OCI-LY3 (cell line): ENCODE measurements at regions not wholly inside any gene's neighbourhood (a gene's known extent, or its start where the extent isn't known, plus 50 kb on each side); places are given as distances from the start of the nearest gene placed in this dataset.

Source experiments
- H2AFZ ChIP-seq: fragments of 200-600, 300-600 bp; shearing (Covaris generic); 2 replicates; pipeline ENCODE4 v1.6.0; 2014; ENCODE audit warnings: antibody characterized with exemption, low read depth, low read length
- H3K27ac ChIP-seq: fragments of 200-600, 300-600 bp; sonication (generic); 2 replicates; pipeline ENCODE4 v1.5.1; 2014; ENCODE audit warnings: mild to moderate bottlenecking, low read length, moderate library complexity, mixed read lengths
- H3K27me3 ChIP-seq: fragments of 200-600, 300-600 bp; sonication (generic); 2 replicates; pipeline ENCODE4 v1.6.1; 2014; ENCODE audit warnings: low read depth, low read length, mixed read lengths
- H3K36me3 ChIP-seq: fragments of 200-600, 300-600 bp; sonication (generic); replicated peaks from 2 replicates; pipeline ENCODE3; 2014; ENCODE audit warnings: low read depth, low read length, mixed read lengths
- H3K4me1 ChIP-seq: fragments of 300-600, 200-600 bp; sonication (generic); 2 replicates; pipeline ENCODE4 v1.6.1; 2014; ENCODE audit warnings: low read length, mixed read lengths
- H3K4me2 ChIP-seq: fragments of 200-600, 300-600 bp; sonication (generic); 2 replicates; pipeline ENCODE4 v1.6.1; 2014; ENCODE audit warnings: low read length, mixed read lengths
- H3K4me3 ChIP-seq: fragments of 300-600, 200-600 bp; sonication (generic); 2 replicates; pipeline ENCODE4 v1.5.1; 2014; ENCODE audit warnings: antibody characterized with exemption, mild to moderate bottlenecking, low read length, moderate library complexity
- H3K79me2 ChIP-seq: fragments of 300-600, 200-600 bp; shearing (Covaris generic); 2 replicates; pipeline ENCODE4 v1.6.1; 2014; ENCODE audit warnings: mild to moderate bottlenecking, low read length, mixed read lengths
- H3K9ac ChIP-seq: fragments of 300-600, 200-600 bp; shearing (Covaris generic); 2 replicates; pipeline ENCODE4 v1.6.0; 2014; ENCODE audit warnings: mild to moderate bottlenecking, low read length, moderate library complexity
- H3K9me3 ChIP-seq: fragments of 200-600, 300-600 bp; shearing (Covaris generic); 2 replicates; pipeline ENCODE4 v1.6.1; 2014; ENCODE audit warnings: low read length, mixed read lengths; ENCODE audit not compliant: insufficient read depth
- H4K20me1 ChIP-seq: fragments of 200-600, 300-600 bp; sonication (generic); 2 replicates; pipeline ENCODE4 v1.6.1; 2016; ENCODE audit warnings: low read length, mixed read lengths; ENCODE audit not compliant: insufficient read depth
- EZH2phosphoT487 ChIP-seq: fragments of 200-600 bp; shearing (Covaris generic); IDR thresholded peaks from 2 replicates; pipeline ENCODE4 v1.6.1; 2018; ENCODE audit warnings: antibody characterized with exemption, mixed run types, low read depth
- TF ChIP-seq, protein P1 (sequence below): fragments of 200-600, 300-600 bp; sonication (generic); IDR thresholded peaks from 2 replicates; pipeline ENCODE4 v1.5.1; 2014; ENCODE audit warnings: antibody characterized with exemption, low read length, low read depth

DNA sequence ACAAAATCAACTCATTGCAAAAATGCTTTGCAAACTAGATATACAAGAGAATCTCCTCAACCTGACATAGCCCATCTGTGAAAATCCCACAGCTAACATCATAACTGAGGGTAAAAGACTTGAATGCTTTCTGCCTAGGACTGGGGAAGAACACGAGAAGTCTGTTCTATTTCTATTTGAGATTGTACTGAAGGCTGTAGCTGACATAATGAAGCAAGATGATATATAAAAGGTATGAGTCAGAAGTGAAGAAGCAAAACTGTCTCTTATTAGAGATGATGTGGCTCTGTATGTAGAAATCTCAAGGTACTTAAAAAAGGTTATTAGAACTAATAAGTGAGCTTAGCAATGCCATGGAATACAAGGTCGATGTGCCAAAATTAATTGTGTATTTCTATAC lies 639.9 kb upstream of the PFKP start:
- Histone ChIP-seq H3K4me3 (no peak overlapping the region), H3K4me1 (no peaks in the 10 kb centered on the region), H3K27me3 (no peaks in the 10 kb centered on the region), H3K27ac (no peak overlapping the region), H3K79me2 (no peaks in the 10 kb centered on the region), H3K9ac (no peak overlapping the region), H3K36me3 (no peaks in the 10 kb centered on the region), H4K20me1 (no peaks in the 10 kb centered on the region), H3K4me2 (no peak overlapping the region), H3K9me3 (no peaks in the 10 kb centered on the region), H2AFZ (no peak overlapping the region)
- no peak for TF ChIP-seq EZH2phosphoT487
- TF ChIP-seq, protein P1, sequence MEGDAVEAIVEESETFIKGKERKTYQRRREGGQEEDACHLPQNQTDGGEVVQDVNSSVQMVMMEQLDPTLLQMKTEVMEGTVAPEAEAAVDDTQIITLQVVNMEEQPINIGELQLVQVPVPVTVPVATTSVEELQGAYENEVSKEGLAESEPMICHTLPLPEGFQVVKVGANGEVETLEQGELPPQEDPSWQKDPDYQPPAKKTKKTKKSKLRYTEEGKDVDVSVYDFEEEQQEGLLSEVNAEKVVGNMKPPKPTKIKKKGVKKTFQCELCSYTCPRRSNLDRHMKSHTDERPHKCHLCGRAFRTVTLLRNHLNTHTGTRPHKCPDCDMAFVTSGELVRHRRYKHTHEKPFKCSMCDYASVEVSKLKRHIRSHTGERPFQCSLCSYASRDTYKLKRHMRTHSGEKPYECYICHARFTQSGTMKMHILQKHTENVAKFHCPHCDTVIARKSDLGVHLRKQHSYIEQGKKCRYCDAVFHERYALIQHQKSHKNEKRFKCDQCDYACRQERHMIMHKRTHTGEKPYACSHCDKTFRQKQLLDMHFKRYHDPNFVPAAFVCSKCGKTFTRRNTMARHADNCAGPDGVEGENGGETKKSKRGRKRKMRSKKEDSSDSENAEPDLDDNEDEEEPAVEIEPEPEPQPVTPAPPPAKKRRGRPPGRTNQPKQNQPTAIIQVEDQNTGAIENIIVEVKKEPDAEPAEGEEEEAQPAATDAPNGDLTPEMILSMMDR = no peak

DNA sequence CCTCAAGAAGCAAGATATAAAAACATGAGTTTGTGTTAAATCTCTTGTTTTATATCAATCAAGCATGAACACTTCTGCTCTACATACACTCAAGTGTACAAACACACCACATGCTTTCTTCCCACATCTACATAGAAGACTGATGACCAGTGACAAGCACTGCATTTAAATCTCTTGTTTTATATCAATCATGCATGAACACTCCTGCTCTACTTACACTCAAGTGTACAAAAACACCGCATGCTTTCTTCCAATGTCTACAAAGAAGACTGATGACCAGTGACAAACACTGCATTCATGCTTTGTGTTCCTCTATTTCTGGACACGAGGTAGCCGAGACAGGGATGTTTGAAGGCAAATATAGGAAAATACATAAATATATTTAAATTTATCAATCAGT lies 642.0 kb upstream of the PFKP start:
- Histone ChIP-seq H3K9ac (no peak overlapping the region), H3K4me2 (no peak overlapping the region), H3K4me3 (no peak overlapping the region), H3K9me3 (no peaks in the 10 kb centered on the region), H3K4me1 (no peaks in the 10 kb centered on the region), H4K20me1 (no peaks in the 10 kb centered on the region), H3K27me3 (no peaks in the 10 kb centered on the region), H3K27ac (no peak overlapping the region), H3K79me2 (no peaks in the 10 kb centered on the region), H2AFZ (no peak overlapping the region), H3K36me3 (no peaks in the 10 kb centered on the region)
- TF ChIP-seq, protein P1 = no peak
- TF ChIP-seq EZH2phosphoT487 = no peak

DNA sequence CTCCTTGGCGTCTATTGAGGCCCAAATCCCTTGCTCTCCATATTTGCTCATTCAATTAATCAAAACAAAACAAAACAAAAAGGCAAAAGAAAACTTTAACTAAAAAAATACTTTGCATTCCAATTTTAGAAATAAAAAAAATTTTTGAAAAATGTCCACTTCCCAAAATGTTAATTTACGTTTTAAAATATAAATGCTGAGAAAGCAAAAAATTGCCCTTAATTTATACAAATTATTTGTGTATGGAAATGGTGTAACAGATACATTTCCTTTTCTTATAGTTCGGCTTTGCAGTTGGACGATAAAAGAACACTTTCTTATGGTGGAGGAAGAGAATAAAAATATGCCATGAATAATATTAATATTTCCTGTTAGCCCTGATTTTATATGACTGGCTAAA lies 652.8 kb upstream of the PFKP start:
- Histone ChIP-seq H3K79me2 (no peaks in the 10 kb centered on the region), H2AFZ (no peak overlapping the region), H3K27ac (no peak overlapping the region), H3K36me3 (no peaks in the 10 kb centered on the region), H3K4me2 (no peak overlapping the region), H4K20me1 (no peaks in the 10 kb centered on the region), H3K4me1 (no peaks in the 10 kb centered on the region), H3K9ac (no peak overlapping the region), H3K27me3 (no peaks in the 10 kb centered on the region), H3K9me3 (no peaks in the 10 kb centered on the region), H3K4me3 (no peak overlapping the region)
- TF ChIP-seq, protein P1 = no peak
- TF ChIP-seq EZH2phosphoT487 = no peak

DNA sequence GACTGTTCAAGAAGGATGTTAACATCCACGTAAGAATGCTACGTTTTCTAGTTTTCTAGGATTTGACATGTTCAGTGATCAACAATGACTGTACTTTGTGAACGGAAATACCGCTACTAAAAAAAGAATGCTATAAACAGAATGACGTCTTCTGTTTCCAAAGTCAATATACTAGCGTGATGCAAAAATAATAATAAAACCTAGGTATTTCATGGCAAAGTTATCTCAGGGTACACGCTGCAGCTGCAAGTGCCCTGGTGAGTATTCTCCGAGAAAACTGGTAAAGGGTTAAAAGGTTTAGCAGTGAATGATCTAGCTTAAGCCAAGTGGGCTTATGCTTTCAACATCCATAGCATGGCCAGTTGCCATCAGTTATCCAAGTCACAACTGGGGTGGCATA lies 653.3 kb upstream of the PFKP start:
- Histone ChIP-seq H4K20me1 (no peaks in the 10 kb centered on the region), H3K4me1 (no peaks in the 10 kb centered on the region), H3K27ac (no peak overlapping the region), H3K9ac (no peak overlapping the region), H2AFZ (no peak overlapping the region), H3K27me3 (no peaks in the 10 kb centered on the region), H3K4me3 (no peak overlapping the region), H3K4me2 (no peak overlapping the region), H3K36me3 (no peaks in the 10 kb centered on the region), H3K79me2 (no peaks in the 10 kb centered on the region), H3K9me3 (no peaks in the 10 kb centered on the region)
- TF ChIP-seq EZH2phosphoT487 = no peak
- TF ChIP-seq, protein P1 = no peak
